GM19035 (cell line): ENCODE measurements at regions not wholly inside any gene's neighbourhood (a gene's known extent, or its start where the extent isn't known, plus 50 kb on each side); places are given as distances from the start of the nearest gene placed in this dataset.
A peak's percentile ranks its signal among the peaks of the same experiment; 100 is the strongest.

Experiments used
- ATAC-seq: cut with Tn5 transposase; IDR thresholded peaks from one replicate; pipeline ENCODE4 v1.9.1; 2021; ENCODE audit not compliant: unreplicated experiment

- ATAC-seq = no peak
Measured at GRCh38 chr12:124459852-124460645, 107.4 kb downstream of the NCOR2 start.

DNA sequence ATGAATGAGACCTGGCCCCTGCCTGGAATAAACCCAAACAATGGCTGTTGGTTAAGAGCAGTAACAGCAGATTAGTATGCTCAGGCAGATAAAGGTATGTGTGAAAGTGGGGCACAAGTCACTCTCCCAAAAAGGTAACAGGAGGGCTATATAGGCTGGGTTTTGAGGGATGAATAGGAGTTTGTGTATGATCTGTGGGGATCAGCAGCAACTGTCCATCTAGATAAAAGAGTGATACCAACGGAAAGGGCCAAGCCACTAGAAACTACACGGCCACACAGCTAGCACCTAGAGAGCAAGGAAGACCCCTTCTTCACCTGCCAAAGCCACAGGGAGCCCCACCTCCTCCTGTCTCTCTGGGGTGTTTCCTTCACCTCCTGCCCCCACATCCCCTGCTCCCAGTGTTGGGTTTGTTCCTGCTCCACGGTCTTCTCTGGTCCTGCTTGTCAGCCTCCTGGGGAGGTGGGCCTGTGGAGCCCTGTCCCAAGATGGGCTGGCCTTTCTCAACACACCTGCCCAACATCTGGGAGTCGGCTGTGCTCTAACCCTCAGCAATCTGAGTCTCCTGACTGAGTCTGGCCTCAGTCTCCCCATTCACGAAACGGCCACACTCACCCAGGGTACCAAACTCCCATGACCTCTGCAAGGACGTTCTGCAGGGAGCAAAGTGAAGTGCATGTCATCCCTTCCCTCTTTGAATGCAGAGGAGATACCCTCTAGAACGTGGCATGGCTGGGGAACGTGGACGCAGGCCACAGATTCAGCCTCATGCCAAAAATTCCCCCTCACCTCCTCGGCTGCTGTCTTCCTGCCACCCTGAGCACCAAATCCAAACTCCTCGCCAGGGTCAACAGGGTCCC, 108.2 kb downstream of the NCOR2 start:
- no peak for ATAC-seq

DNA sequence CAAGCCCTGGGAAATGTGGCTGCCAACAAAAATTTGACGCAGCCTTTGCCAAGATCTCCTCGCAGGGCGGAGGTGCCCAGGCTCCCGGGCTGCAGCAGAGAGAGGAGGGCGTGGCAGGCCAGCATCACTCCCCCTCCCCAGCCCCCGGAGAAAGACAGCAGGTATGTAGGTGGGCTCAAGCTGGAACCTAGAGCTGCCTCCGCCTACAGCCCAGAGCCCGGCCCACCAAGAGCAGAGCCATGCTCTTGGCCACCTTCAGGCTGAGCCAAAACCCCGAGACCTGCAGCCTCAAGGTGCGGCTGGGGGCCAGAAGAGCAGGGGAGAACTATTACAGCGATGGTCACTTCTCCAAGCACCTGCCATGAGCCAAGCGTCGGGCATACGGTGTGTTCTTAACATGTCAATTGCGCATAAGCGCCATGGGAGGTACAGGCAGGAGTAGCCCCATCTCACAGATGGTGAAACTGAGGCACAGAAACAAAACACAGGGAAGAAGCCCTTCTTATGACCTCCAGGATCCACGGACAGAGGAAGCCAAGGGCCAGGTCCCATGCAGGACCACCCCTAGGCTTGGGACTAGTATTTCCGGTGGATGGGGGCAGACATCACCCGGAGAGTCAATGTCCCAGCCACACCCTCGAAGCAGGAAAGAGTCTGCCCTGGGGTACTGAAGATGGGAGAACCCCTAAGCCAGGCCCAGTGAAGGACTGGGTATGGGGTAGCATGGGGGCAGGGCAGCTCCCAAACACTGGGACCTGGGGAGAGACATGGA, 109.0 kb downstream of the NCOR2 start:
- ATAC-seq = no peak

DNA sequence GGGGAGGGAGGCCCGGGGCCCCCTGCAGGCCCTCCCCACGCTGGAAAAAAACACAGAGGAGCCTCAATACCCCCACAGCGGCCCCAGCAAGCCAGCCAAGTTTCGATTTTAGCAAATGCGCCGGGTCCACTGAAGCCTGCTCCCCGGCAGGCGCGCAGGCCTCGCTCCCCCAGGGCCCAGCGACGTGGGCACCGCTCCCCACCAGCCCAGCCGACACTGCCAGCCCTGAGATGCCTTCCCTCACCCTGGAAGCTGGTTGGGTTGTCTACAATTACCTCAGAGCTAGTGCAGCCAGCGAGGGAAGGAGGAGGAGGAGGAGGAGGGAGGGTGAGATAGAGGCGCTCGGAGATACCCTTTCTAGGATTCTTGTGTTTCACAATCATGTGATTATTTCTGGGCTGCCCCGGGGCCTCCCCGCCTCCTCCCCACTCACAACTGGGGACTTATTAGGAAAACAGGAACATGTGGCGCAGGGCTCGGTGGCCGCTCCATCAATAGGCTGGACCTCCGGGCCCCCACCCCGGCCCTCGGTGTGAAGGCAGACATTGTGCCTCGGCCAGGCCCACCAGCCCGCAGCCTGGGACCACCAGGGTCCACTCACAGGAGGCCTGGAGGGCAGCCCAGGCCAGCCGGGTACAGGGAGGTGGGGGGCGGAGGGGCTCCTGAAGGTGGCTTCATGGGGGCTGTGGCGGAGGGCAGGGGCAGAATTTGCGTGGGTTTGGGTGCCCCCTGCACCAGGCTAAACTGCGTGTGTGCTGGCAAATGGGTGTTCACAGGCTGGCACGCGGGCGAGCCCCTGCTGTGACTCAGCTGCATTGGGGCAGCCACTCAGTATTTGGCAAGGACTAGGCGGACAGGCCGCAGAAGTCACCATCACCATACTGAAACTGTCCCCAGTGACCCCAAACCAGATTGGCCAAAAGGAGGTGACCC, 109.9 kb downstream of the NCOR2 start:
- ATAC-seq = no peak

DNA sequence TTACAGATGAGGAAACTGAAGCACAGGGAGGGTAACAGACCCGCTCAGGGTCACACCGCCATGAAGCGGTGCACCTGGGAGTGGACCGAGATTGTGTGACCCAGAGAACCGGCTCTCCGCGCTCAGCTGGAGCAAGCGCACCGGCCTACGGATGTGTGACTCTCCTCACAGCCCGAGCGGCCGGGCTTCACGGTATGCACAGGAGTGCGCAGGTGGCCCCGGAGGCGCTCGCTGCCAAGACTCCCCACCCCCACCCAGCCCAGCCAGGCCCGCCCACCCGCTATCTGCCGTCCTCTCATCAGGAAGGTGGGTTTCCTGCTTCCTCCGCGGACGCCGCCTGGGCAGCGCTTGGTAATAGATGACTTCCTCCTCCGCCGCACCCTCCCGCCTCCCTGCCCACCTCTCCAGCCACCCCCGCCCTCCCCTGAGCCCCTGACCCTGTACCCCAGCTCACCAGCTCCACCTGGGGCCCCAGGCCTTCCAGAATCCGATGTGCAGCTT, 110.7 kb downstream of the NCOR2 start:
- no peak for ATAC-seq

GRCh38 chr12:124456133-124456651, 111.2 kb downstream of the NCOR2 start:
- no peak for ATAC-seq

DNA sequence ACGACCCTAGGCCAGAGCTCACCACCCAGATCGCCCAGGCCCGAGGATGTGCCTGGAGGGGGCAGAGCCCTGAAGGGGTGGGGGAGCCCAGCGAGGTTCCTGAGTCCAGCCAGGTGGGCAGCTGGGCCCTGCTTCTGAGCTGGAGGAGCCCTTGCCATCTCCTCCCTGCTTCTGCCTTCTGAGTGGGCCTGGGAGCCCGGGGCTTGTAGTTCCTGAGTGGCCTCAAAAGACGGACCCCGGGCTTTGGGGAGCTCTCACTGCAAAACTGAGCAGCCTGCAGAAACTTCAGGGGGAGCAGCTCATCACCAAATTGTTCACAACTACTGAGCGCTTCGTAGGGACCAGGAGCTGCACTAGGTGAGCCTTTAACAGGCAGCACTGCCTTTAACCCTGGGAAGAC, 112.1 kb downstream of the NCOR2 start:
- ATAC-seq = no peak

- ATAC-seq = no peak
Measured at GRCh38 chr12:124454735-124455134, 112.7 kb downstream of the NCOR2 start.

- no peak for ATAC-seq
Measured at GRCh38 chr12:124454352-124454725, 113.1 kb downstream of the NCOR2 start.

DNA sequence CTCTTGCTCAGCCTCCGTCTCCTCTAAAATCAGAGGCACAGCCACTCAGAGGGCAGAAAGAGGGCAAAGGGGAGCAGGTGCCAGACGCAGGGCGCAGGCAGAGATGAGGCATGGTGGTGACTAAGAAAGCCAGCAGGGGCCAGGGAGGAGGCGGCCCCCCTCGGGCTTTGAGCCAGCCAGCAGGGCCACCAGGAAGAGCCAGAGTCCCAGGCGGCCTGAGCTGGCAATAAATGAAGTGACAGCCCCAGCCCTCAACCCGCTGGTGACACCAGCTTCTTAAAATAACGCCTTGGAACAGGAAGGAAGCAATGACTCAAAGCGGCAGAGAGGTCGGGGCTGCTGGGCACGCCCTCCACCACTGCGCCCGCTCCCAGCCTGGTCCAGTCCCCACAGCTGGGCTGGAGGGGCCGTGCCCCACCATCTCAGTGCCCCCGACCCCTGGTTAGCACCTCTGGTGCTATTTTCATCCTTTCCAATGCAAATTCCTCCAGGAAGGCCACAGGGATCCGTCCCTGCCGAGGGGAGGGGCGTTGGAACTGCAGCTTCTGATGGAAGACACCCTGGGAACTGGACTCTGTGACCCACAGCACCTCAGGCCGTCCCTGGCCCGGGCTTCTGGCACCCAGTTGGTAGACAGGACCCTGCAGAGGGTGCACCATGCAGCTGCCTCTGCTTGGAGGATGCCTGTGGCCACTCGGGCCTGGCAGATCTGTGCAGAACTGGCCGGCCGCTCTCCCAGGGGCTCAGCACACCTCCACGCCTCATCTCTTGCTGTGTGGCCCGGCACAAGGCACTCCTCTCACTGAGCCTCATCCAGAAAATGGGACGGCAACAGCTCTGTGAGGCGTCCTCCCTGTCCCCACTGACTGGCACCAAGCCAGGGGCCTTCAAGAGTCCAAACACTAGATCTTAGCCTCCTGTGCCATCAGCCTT, 113.7 kb downstream of the NCOR2 start:
- ATAC-seq = peak; percentile 75

DNA sequence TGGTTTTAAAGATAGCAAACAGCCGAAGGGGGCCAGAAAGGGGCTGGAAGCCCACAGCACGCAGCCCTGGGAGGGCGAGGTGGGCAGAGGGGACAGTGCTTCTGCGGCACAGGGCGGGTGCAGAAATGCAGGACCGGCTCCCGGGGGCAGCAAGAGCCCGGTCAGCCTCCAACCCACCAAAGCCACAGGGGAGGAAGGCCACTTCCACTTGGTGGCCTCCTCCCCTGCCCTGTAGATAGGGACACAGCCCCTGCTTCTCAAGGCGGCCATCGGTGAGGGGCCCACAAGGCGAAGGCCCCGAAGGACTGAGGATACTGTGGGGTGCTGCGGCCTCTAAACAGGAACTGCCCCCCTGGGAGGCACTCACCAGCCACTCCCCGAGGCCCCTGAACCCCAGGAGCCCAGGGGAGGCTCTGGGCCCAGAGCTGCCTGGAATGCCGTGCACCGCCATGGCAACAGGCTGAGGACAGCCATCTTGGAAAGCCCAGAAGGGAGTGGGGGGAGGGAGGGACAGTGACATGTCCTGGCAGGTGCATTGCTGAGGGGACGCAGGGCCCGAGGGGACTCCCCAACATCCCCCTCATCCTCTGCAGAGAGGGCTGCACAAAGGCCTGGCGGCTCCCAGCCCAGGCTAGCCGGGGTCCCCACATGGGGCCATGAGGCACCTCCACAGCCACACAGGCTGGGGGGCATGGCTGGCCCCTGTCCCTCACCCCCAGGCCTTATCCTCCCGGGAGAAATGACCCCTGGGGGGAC, 114.7 kb downstream of the NCOR2 start:
- ATAC-seq = no peak

- no peak for ATAC-seq
Measured at GRCh38 chr12:124451637-124452243, 115.7 kb downstream of the NCOR2 start.

DNA sequence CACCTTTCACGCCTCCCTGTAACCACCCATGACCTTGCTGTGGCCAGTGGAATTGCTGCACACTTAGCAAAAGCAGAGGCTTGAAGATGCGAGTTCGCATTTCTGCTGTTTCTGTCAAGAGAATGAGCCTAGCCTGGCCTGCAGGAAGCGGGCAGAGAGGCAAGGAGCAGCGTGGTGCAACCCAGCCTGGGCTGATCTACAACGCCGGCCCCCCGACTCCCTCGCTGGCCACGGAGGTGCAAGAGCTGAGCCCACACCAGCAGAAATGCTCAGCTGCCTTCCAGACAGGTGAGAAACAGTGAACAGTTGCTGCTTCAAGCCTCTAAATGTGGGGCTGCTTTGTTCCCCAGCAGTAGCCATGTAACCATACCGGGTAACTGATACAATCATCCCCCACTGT, 116.4 kb downstream of the NCOR2 start:
- no peak for ATAC-seq

DNA sequence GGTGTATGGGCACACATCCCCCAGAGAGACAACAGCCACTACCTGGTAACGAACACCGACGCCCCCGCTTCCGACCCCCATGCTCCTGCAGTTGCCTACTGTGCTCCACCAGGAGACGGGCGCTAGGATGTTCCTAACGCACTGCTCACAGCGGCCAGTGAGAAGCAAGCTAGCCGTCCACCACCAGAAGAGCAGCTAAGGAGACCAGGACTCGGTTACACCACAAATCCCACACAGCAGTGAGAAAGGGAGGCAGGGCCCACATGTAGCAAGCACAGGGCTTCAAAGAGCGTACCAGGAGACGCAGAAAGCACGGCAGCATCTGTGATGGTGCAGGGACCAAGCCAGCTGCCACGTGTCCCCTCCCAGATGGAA, 117.0 kb downstream of the NCOR2 start:
- no peak for ATAC-seq

- no peak for ATAC-seq
Measured at GRCh38 chr12:124449623-124450375, 117.6 kb downstream of the NCOR2 start.

GRCh38 chr12:124448955-124449622, 118.3 kb downstream of the NCOR2 start:
- no peak for ATAC-seq
